IMR-90 (cell line): ENCODE measurements at regions not wholly inside any gene's neighbourhood (a gene's known extent, or its start where the extent isn't known, plus 50 kb on each side); places are given as distances from the start of the nearest gene placed in this dataset.

ENCODE experiments used
- ATAC-seq: fragments of 200-7000 bp; cut with Tn5 transposase; 2 replicates; pipeline ENCODE4 v1.9.1; 2020; ENCODE audit warnings: low read depth, mild to moderate bottlenecking, moderate library complexity
- BruUV-seq: library from RNA; stranded (reverse); fragments of 400-500 nt; replicated peaks from 2 replicates; lab custom pipeline; 2021; lab: Mats Ljungman, UMichigan
- CTCF ChIA-PET: fragments of 300-600 bp; formaldehyde crosslinking; extraction: SDS; loops from one replicate; lab custom pipeline; 2021; ENCODE audit warnings: antibody characterized with exemption; lab: Yijun Ruan, JAX
- POLR2A ChIA-PET: fragments of 300-600 bp; sonication (Branson Sonifier 250); formaldehyde crosslinking; loops from one replicate; lab custom pipeline; 2022; ENCODE audit warnings: antibody characterized with exemption; ENCODE audit not compliant: unreplicated experiment; lab: Charles Lee
- DNase-seq: peaks from one replicate; pipeline ENCODE4 v3.0.0; 2013
- H2AFZ ChIP-seq: replicated peaks from 2 replicates; pipeline ENCODE3; 2013; ENCODE audit warnings: low read length, mild to moderate bottlenecking; ENCODE audit not compliant: poor library complexity
- H2AK5ac ChIP-seq: 2 replicates; pipeline ENCODE4 v1.6.1; 2013; ENCODE audit warnings: low read depth, low read length, inconsistent platforms
- H2AK9ac ChIP-seq: replicated peaks from 2 replicates; pipeline ENCODE3; 2013; ENCODE audit warnings: mild to moderate bottlenecking, low read depth, low read length, moderate library complexity; ENCODE audit not compliant: poor library complexity
- H2BK120ac ChIP-seq: 2 replicates; pipeline ENCODE4 v1.6.1; 2013; ENCODE audit warnings: low read depth, low read length, inconsistent platforms
- H2BK15ac ChIP-seq: 3 replicates; pipeline ENCODE4 v1.6.1; 2013; ENCODE audit warnings: low read depth, low read length, inconsistent platforms
- H2BK20ac ChIP-seq: 2 replicates; pipeline ENCODE4 v1.6.1; 2013; ENCODE audit warnings: low read depth, mild to moderate bottlenecking, inconsistent platforms, low read length, moderate library complexity
- H2BK5ac ChIP-seq: 2 replicates; pipeline ENCODE4 v1.6.1; 2013; ENCODE audit warnings: mild to moderate bottlenecking, low read depth, low read length, inconsistent platforms; ENCODE audit not compliant: poor library complexity, severe bottlenecking
- H3K14ac ChIP-seq: replicated peaks from 2 replicates; pipeline ENCODE4 v1.6.1; 2013; ENCODE audit warnings: low read depth, low read length, inconsistent platforms
- H3K18ac ChIP-seq: 2 replicates; pipeline ENCODE4 v1.6.1; 2013; ENCODE audit warnings: low read depth, low read length, control low read depth
- H3K23ac ChIP-seq: 2 replicates; pipeline ENCODE4 v1.6.1; 2013; ENCODE audit warnings: low read depth, low read length, inconsistent platforms
- H3K27ac ChIP-seq: 2 replicates; pipeline ENCODE4 v1.5.1; 2013; ENCODE audit warnings: mild to moderate bottlenecking, control low read depth, low read length; ENCODE audit not compliant: insufficient read depth
- H3K27me3 ChIP-seq: 2 replicates; pipeline ENCODE4 v1.6.1; 2013; ENCODE audit warnings: low read length; ENCODE audit not compliant: control insufficient read depth, insufficient read depth
- H3K36me3 ChIP-seq: 2 replicates; pipeline ENCODE4 v1.6.1; 2013; ENCODE audit warnings: low read length, mixed read lengths; ENCODE audit not compliant: control insufficient read depth, insufficient read depth
- H3K4ac ChIP-seq: 2 replicates; pipeline ENCODE4 v1.6.1; 2013; ENCODE audit warnings: low read depth, low read length, inconsistent platforms
- H3K4me1 ChIP-seq: 2 replicates; pipeline ENCODE4 v1.6.1; 2013; ENCODE audit warnings: low read length, mixed read lengths; ENCODE audit not compliant: control insufficient read depth, insufficient read depth
- H3K4me2 ChIP-seq: 2 replicates; pipeline ENCODE4 v1.6.1; 2013; ENCODE audit warnings: low read depth, mild to moderate bottlenecking, control low read depth, low read length, moderate library complexity
- H3K4me3 ChIP-seq: 2 replicates; pipeline ENCODE4 v1.5.1; 2013; ENCODE audit warnings: low read depth, mild to moderate bottlenecking, control low read depth, low read length, moderate library complexity; ENCODE audit not compliant: insufficient read depth
- H3K56ac ChIP-seq: 2 replicates; pipeline ENCODE4 v1.6.1; 2013; ENCODE audit warnings: low read length, inconsistent platforms; ENCODE audit not compliant: insufficient read depth; ENCODE audit errors: extremely low read depth
- H3K79me1 ChIP-seq, 2 experiments: 2 replicates each; pipeline ENCODE4 v1.6.1; 2013; ENCODE audit warnings: low read length in 2 of 2, inconsistent platforms in 1 of 2, low read depth in 1 of 2
- H3K9ac ChIP-seq: 2 replicates; pipeline ENCODE4 v1.6.1; 2013; ENCODE audit warnings: low read depth, low read length, control low read depth
- H3K9me1 ChIP-seq: 2 replicates; pipeline ENCODE4 v1.6.1; 2013; ENCODE audit warnings: low read length, inconsistent platforms; ENCODE audit not compliant: insufficient read depth
- H3K9me3 ChIP-seq: 2 replicates; pipeline ENCODE4 v1.6.1; 2013; ENCODE audit warnings: low read length; ENCODE audit not compliant: control insufficient read depth, insufficient read depth
- H4K20me1 ChIP-seq: 2 replicates; pipeline ENCODE4 v1.6.1; 2013; ENCODE audit warnings: low read length, inconsistent platforms; ENCODE audit not compliant: insufficient read depth
- H4K5ac ChIP-seq: 2 replicates; pipeline ENCODE4 v1.6.1; 2013; ENCODE audit warnings: mild to moderate bottlenecking, low read depth, low read length, control low read depth
- H4K8ac ChIP-seq, 2 experiments: 2 replicates each; pipeline ENCODE4 v1.6.1; 2013; ENCODE audit warnings: low read depth in 2 of 2, low read length in 2 of 2, control low read depth in 1 of 2, inconsistent platforms in 1 of 2
- H4K91ac ChIP-seq: 2 replicates; pipeline ENCODE4 v1.6.1; 2013; ENCODE audit warnings: low read depth, low read length, inconsistent platforms; ENCODE audit not compliant: insufficient read depth
- ELK1 ChIP-seq: fragments of 150-350 bp; IDR thresholded peaks from 2 replicates; pipeline ENCODE4 v1.6.1; 2016; ENCODE audit warnings: low read depth, mild to moderate bottlenecking, low read length, moderate library complexity, borderline replicate concordance
- FOS ChIP-seq: fragments of 150-350 bp; IDR thresholded peaks from 2 replicates; pipeline ENCODE4 v1.6.1; 2016; ENCODE audit warnings: low read depth, low read length
- MAFK ChIP-seq: IDR thresholded peaks from 2 replicates; pipeline ENCODE4 v1.6.1; 2012; ENCODE audit warnings: low read depth, low read length, improper control_type of control experiment
- MAZ ChIP-seq: IDR thresholded peaks from 2 replicates; pipeline ENCODE4 v1.6.1; 2012; ENCODE audit warnings: low read depth, mild to moderate bottlenecking, low read length, improper control_type of control experiment, moderate library complexity, borderline replicate concordance
- MXI1 ChIP-seq: IDR thresholded peaks from 2 replicates; pipeline ENCODE4 v1.6.1; 2012; ENCODE audit warnings: low read depth, mild to moderate bottlenecking, low read length, moderate library complexity, borderline replicate concordance
- RCOR1 ChIP-seq: IDR thresholded peaks from 2 replicates; pipeline ENCODE4 v1.6.1; 2012; ENCODE audit warnings: mild to moderate bottlenecking, low read length, improper control_type of control experiment; ENCODE audit not compliant: insufficient replicate concordance
- SMC3 ChIP-seq: fragments of 150-350 bp; IDR thresholded peaks from 2 replicates; pipeline ENCODE4 v1.6.1; 2016; ENCODE audit warnings: low read depth, mild to moderate bottlenecking, antibody characterized with exemption, low read length, moderate library complexity
- USF2 ChIP-seq: fragments of 150-350 bp; IDR thresholded peaks from 2 replicates; pipeline ENCODE4 v1.6.1; 2017; ENCODE audit warnings: mild to moderate bottlenecking, antibody characterized with exemption, low read length, low read depth
- WGBS, 2 experiments: methylation state at CpG; one replicate each; pipeline versions ENCODE4 v1.1.5 to v1.1.7; 2013; ENCODE audit warnings: missing lambda C conversion rate in 2 of 2; ENCODE audit not compliant: insufficient read length in 1 of 2; ENCODE audit errors: extremely low coverage in 2 of 2; 5-methylcytosine and 5-hydroxymethylcytosine counted together
- dilution Hi-C: fragments of 300-500 bp; cut with HindIII; formaldehyde crosslinking; loops from one replicate; pipeline ENCODE4 v1.14.3; 2018; ENCODE audit warnings: low sequenced_read_pairs; ENCODE audit not compliant: unreplicated experiment
- in situ Hi-C: fragments of 300-500 bp; cut with MboI; formaldehyde crosslinking; loops from 3 replicates; pipeline ENCODE4 v1.14.3; 2019; ENCODE audit warnings: low sequenced_read_pairs, inconsistent platforms, mixed read lengths
- intact Hi-C: fragments of 100-400 bp; cut with micrococcal nuclease; formaldehyde crosslinking; loops from 2 replicates; pipeline ENCODE4 v1.10.0; 2022

GRCh38 chr6:113651120-113651519 is 206.0 kb upstream of the MARCKS start:
- Histone ChIP-seq H4K20me1 (no peaks in the 10 kb centered on the region), H3K9me1 (no peaks in the 10 kb centered on the region; the same call in 1 of the 2 replicates), H2BK15ac (no peak overlapping the region), H3K27me3 (no peaks in the 10 kb centered on the region; the same call in 1 of the 2 replicates), H3K4ac (no peak overlapping the region), H3K4me3 (no peak overlapping the region), H3K56ac (no peak overlapping the region), H3K18ac (no peak overlapping the region), H3K9me3 (no peaks in the 10 kb centered on the region), H4K5ac (no peak overlapping the region), H3K36me3 (no peaks in the 10 kb centered on the region), H2AFZ (no peak overlapping the region), H2AK9ac (no peak overlapping the region), H2BK5ac (no peak overlapping the region), H2AK5ac (no peak overlapping the region), H3K27ac (no peak overlapping the region), H3K4me2 (no peak overlapping the region), H3K23ac (no peak overlapping the region), H3K9ac (no peak overlapping the region), H2BK20ac (no peak overlapping the region), H3K79me1 (no peaks in the 10 kb centered on the region), H4K91ac (no peak overlapping the region), H3K14ac (no peak overlapping the region), H3K4me1 (peaks cover 2% of the 10 kb centered on the region; the same call in 1 of the 2 replicates), H4K8ac (no peak overlapping the region), H2BK120ac (no peak overlapping the region)
- dilution Hi-C loops, result no loop called here
- ATAC-seq, result no peak
- DNase-seq, result no peak
- CTCF ChIA-PET, result no interaction called here
- intact Hi-C loops, result no loop called here
- POLR2A ChIA-PET, result no interaction called here
- in situ Hi-C loops, result no loop called here
- no CpG with 5 or more reads among the region's 4 CpGs for WGBS, 2 experiments
- BruUV-seq, result no TSS peak
- TF ChIP-seq FOS (no peak), USF2 (no peak), MAFK (no peak), SMC3 (no peak), ELK1 (no peak), MAZ (no peak), MXI1 (no peak), RCOR1 (no peak)
